ENCODE measurements at regions not wholly inside any gene's neighbourhood (a gene's known extent, or its start where the extent isn't known, plus 50 kb on each side); places are given as distances from the start of the nearest gene placed in this dataset.

DNA sequence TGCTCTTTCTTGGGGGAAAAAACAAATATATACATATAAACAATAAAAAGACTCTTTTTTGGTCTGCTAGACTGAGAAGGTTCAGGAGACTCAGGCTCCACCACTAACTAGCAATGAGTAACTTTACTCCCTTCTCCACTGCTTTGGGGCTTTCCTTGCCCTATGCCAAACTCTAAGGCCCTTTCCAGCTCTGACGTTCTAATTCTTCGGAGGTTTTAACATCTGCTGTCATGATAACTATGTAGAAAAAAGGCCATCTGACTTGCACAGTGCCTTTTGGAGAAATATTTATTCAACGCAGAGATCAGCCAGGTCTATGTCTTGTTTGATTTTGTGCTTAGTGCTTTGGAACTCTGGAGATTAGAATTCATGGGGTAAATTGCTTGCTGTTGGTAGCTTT is 156.2 kb downstream of the TMCO5A start:
- TF ChIP-seq GATA2 (IDR thresholded peaks at IDR 0.05; ENCODE audit: low read depth, low read length) (no peak), GATA3 (IDR thresholded peaks at IDR 0.05; ENCODE audit: low read depth, low read length) (no peak)
